EH (cell line): ENCODE measurements at regions not wholly inside any gene's neighbourhood (a gene's known extent, or its start where the extent isn't known, plus 50 kb on each side); places are given as distances from the start of the nearest gene placed in this dataset.

Experiments used
- DNase-seq: peaks from one replicate; pipeline ENCODE4 v3.0.0-alpha.2; 2015; ENCODE audit warnings: low read depth

- peak; percentile 92 for DNase-seq
These were observed 52.7 kb upstream of the ERCC6L2 start for GRCh38 chr9:95822583-95823431.

GRCh38 chr9:95822015-95822414 lies 53.5 kb upstream of the ERCC6L2 start:
- peak; percentile 16 for DNase-seq

GRCh38 chr9:95820074-95820473 lies 55.4 kb upstream of the ERCC6L2 start:
- DNase-seq, result peak; percentile 38

GRCh38 chr9:95819636-95820035 lies 55.9 kb upstream of the ERCC6L2 start:
- DNase-seq, result no peak

- no peak for DNase-seq
These were observed 58.3 kb upstream of the ERCC6L2 start for GRCh38 chr9:95817205-95817604.

GRCh38 chr9:95816716-95817115 lies 58.8 kb upstream of the ERCC6L2 start:
- DNase-seq, result no peak

GRCh38 chr9:95815961-95816360 lies 59.5 kb upstream of the ERCC6L2 start:
- DNase-seq, result no peak

- peak; percentile 73 for DNase-seq
These were observed 60.4 kb upstream of the ERCC6L2 start for GRCh38 chr9:95815133-95815532.

- no peak for DNase-seq
These were observed 61.6 kb upstream of the ERCC6L2 start for GRCh38 chr9:95813923-95814322.

- no peak for DNase-seq
These were observed 64.7 kb upstream of the ERCC6L2 start for GRCh38 chr9:95810814-95811213.

GRCh38 chr9:95810133-95810532 lies 65.4 kb upstream of the ERCC6L2 start:
- DNase-seq, result no peak

- peak; percentile 49 for DNase-seq
These were observed 65.8 kb upstream of the ERCC6L2 start for GRCh38 chr9:95809686-95810085.

GRCh38 chr9:95808011-95808410 lies 67.5 kb upstream of the ERCC6L2 start:
- DNase-seq, result peak; percentile 71

GRCh38 chr9:95807326-95807947 lies 68.1 kb upstream of the ERCC6L2 start:
- peak; percentile 30 for DNase-seq

GRCh38 chr9:95803197-95803596 lies 72.3 kb upstream of the ERCC6L2 start:
- no peak for DNase-seq

GRCh38 chr9:95801797-95802196 lies 73.7 kb upstream of the ERCC6L2 start:
- DNase-seq, result no peak

GRCh38 chr9:95796029-95796428 lies 79.5 kb upstream of the ERCC6L2 start:
- DNase-seq, result no peak

GRCh38 chr9:95793924-95794828 lies 81.3 kb upstream of the ERCC6L2 start:
- DNase-seq, result peak; percentile 98

- no peak for DNase-seq
These were observed 83.8 kb upstream of the ERCC6L2 start for GRCh38 chr9:95791695-95792094.

GRCh38 chr9:95791286-95791685 lies 84.2 kb upstream of the ERCC6L2 start:
- DNase-seq, result no peak

GRCh38 chr9:95788521-95788991 lies 86.9 kb upstream of the ERCC6L2 start:
- DNase-seq, result no peak

- DNase-seq, result no peak
These were observed 87.5 kb upstream of the ERCC6L2 start for GRCh38 chr9:95788021-95788420.
